GM12875 (cell line): ENCODE measurements at regions not wholly inside any gene's neighbourhood (a gene's known extent, or its start where the extent isn't known, plus 50 kb on each side); places are given as distances from the start of the nearest gene placed in this dataset.

ENCODE experiments used
- H3K4me3 ChIP-seq: one replicate; pipeline ENCODE4 v1.5.1; 2011; ENCODE audit warnings: low read depth, low read length, control low read depth
- TF ChIP-seq, protein P1 (sequence below): IDR thresholded peaks from 2 replicates; pipeline ENCODE4 v1.5.1; 2011; ENCODE audit warnings: low read depth, mild to moderate bottlenecking, control low read depth, inconsistent platforms, low read length, moderate library complexity, borderline replicate concordance; ENCODE audit not compliant: insufficient read depth

DNA sequence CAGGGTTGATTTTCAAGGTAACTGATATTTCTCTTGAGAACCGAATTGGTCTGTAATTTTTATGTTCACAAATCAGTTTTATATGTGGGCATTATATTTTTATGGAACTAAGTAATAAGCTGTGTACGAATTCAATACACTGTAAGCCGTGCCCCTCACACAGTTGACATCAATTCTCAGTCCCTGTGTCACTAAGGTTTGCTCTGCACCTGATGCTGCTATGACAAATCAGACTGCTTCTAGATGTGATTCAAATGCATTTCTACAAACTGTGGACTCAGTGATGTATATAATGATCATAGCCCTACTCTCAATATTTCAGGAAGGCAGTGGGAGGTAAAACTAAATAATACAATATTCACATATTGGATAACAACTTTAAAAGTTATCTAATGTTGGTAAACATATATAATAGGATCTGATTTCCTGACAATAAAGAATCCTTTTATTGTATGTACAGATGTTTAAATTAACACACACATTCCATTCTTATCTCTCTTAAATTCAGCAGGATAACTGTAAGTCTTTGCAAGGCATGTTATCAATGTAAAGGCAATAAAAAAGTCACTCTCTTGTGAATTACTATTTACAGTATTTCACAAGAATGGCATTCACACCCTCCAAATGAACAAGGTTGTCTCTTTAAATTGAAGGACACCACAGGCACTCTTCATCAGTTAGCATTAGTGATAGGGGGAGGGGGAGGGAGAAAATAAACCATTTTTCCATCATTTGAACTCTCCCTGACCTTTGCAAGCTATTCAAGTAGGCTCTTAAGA, 87.2 kb upstream of the SOX5 start:
- no peak overlapping the region for H3K4me3 ChIP-seq
- TF ChIP-seq, protein P1, sequence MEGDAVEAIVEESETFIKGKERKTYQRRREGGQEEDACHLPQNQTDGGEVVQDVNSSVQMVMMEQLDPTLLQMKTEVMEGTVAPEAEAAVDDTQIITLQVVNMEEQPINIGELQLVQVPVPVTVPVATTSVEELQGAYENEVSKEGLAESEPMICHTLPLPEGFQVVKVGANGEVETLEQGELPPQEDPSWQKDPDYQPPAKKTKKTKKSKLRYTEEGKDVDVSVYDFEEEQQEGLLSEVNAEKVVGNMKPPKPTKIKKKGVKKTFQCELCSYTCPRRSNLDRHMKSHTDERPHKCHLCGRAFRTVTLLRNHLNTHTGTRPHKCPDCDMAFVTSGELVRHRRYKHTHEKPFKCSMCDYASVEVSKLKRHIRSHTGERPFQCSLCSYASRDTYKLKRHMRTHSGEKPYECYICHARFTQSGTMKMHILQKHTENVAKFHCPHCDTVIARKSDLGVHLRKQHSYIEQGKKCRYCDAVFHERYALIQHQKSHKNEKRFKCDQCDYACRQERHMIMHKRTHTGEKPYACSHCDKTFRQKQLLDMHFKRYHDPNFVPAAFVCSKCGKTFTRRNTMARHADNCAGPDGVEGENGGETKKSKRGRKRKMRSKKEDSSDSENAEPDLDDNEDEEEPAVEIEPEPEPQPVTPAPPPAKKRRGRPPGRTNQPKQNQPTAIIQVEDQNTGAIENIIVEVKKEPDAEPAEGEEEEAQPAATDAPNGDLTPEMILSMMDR, result no peak

DNA sequence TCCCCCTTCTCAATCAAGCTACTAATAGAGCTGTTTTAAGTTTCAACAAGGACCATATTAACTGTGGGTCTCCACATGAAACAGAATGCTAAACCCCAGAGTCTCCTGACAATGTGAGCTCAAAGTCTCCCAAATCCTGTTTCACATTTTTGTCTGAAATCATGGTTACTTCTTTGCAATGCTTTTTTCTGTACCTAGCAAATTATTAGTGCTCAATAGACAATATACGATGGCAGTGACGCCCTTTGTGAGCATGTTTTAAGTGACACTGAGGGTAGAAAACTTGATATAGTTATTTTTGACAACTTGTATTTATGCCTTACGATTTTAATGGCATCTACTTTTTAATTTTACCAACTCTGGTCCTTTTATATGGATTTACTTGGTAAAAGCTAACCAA, 85.4 kb upstream of the SOX5 start:
- H3K4me3 ChIP-seq, result no peak overlapping the region
- TF ChIP-seq, protein P1, result no peak

DNA sequence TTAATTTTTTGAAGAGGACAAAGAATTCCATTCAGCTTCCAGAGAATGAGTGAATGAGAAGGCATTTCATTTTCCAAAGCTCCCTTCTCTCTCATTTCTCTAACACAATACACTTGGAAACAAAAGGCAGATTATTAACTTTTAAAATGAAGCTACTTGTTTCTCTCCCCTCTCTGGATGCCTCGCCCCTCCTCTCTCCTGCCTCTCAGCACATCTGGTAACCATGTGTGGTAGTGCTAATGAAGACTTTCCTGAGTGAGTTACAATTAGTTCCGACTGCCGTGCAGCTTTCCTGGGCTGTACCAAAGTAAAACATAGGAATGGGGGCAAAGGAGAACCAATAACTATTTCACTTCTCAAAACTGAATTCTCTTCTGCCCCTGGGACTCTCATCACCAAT, 84.7 kb upstream of the SOX5 start:
- no peak overlapping the region for H3K4me3 ChIP-seq
- TF ChIP-seq, protein P1, result no peak

DNA sequence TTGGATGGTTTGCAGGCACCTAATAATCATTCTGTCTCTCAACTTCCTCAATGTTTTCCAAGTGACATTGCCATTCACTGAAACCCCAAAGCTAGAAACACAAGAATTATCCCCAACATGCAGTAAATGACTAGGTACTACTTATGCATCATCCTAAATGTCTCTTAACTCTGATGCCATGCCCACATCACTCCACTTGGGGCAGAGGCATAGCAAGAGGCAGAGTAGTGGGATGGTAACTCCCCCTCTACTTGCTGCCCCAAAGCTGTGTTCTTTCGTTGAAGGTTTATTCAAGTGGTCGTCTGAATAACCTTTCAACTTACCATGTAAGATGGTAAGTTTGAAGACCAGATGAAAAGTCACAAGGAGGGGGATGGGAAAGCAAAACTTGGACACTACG, 77.9 kb upstream of the SOX5 start:
- H3K4me3 ChIP-seq, result no peak overlapping the region
- TF ChIP-seq, protein P1, result no peak

DNA sequence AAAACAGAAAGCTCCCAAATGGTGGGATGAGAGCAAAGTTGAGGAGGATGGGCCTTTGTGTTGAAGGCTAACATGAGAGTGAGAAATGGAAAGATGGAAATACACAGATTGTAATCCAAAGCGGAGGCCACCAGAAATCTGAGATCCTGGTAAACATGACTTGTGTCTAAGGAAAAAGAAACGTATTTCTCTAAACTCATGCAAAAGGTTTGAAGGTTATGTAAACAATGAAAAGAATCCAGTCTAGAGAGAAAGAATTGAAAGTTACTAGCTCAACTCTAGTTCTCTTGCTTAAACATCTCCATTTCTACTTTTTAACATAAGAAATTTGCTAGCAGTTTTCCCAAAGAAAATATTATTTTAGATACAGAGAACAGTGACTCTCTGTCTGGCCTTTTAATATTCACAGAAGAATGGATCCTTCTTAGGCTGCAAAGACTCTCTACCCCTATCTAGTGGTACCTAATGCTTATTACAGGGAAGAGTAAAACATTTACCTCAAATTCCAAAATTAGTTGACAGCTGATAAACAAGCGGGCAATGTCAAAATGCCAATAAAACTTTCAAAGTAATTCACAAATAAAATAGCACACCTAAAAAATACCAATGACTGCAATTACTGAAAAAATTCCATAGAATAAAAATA, 75.8 kb upstream of the SOX5 start:
- TF ChIP-seq, protein P1, result no peak
- no peak overlapping the region for H3K4me3 ChIP-seq

DNA sequence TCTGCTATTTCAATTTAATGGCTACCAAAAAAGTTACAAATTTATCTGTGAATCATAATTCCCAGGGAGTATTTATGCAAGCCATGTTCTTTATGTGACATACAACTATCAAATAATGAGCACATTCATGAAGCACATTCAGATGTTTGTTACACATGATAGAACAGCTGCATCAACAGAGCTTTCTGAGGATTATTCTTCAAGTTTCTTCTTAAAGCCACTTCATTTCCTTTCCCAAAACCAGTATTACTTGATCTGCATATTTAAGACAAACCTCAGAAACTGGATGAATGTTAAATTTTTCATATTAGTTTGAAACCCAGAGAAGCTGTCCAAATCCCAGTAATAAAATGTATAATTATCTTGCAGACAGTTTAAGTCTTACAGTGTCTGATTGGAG, 73.6 kb upstream of the SOX5 start:
- TF ChIP-seq, protein P1, result no peak
- no peak overlapping the region for H3K4me3 ChIP-seq

DNA sequence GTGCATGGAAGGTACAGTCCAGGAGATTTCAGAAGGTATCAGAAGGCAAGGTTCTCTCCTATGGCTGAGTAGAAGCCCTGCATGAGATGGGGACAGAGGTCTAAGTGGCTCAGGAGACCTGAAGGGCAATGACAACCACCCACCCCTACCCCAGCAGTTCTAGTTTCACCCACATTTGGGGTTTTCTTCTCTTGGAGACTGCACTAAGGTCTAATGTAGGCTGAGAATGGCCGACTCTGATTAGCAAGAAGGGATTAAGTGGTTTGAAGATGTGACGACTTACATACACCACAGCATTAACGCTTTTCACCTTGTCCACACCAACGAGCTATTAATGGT, 71.7 kb upstream of the SOX5 start:
- no peak overlapping the region for H3K4me3 ChIP-seq
- TF ChIP-seq, protein P1, result no peak
